ENCODE measurements at regions not wholly inside any gene's neighbourhood (a gene's known extent, or its start where the extent isn't known, plus 50 kb on each side); places are given as distances from the start of the nearest gene placed in this dataset.

- H3K36me3 ChIP-seq (ENCODE audit: control insufficient read depth, insufficient read depth, low read length), result no peaks in the 10 kb centered on the region; the same call in 1 of the 2 replicates
- no CpG with 5 or more reads among the region's 3 CpGs for WGBS (ENCODE audit: insufficient coverage, insufficient read length)
- no peaks in the 10 kb centered on the region; the same call in 1 of the 2 replicates for H3K4me1 ChIP-seq (ENCODE audit: control insufficient read depth, insufficient read depth, low read length)
Measured at GRCh38 chr2:2800697-2801096, 469.6 kb upstream of the MYT1L start.

GRCh38 chr2:2800001-2800400, 468.9 kb upstream of the MYT1L start:
- DNase-seq (ENCODE audit: low read depth, low spot score), result no peak
- Histone ChIP-seq H3K4me1 (ENCODE audit: control insufficient read depth, insufficient read depth, low read length) (no peaks in the 10 kb centered on the region; the same call in 1 of the 2 replicates), H3K27ac (ENCODE audit: low read length) (no peak overlapping the region), H3K36me3 (ENCODE audit: control insufficient read depth, insufficient read depth, low read length) (no peaks in the 10 kb centered on the region; the same call in 1 of the 2 replicates), H3K9me3 (ENCODE audit: control insufficient read depth, insufficient read depth, low read length) (no peaks in the 10 kb centered on the region; the same call in 1 of the 2 replicates), H3K27me3 (ENCODE audit: control insufficient read depth, insufficient read depth, low read length) (no peaks in the 10 kb centered on the region), H3K4me3 (ENCODE audit: low read length) (no peak overlapping the region)
- WGBS (ENCODE audit: insufficient coverage, insufficient read length), result no CpG with 5 or more reads among the region's 1 CpG

More at GRCh38 chr2:2800697-2801096, 469.6 kb upstream of the MYT1L start:
- no peak overlapping the region for H3K4me3 ChIP-seq (ENCODE audit: low read length)
- H3K27ac ChIP-seq (ENCODE audit: low read length), result no peak overlapping the region
- H3K9me3 ChIP-seq (ENCODE audit: control insufficient read depth, insufficient read depth, low read length), result no peaks in the 10 kb centered on the region; the same call in 1 of the 2 replicates
- DNase-seq (ENCODE audit: low read depth, low spot score), result no peak
- H3K27me3 ChIP-seq (ENCODE audit: control insufficient read depth, insufficient read depth, low read length), result no peaks in the 10 kb centered on the region

- Histone ChIP-seq H3K27ac (ENCODE audit: low read length) (no peak overlapping the region), H3K27me3 (ENCODE audit: control insufficient read depth, insufficient read depth, low read length) (no peaks in the 10 kb centered on the region), H3K36me3 (ENCODE audit: control insufficient read depth, insufficient read depth, low read length) (no peaks in the 10 kb centered on the region), H3K4me3 (ENCODE audit: low read length) (no peak overlapping the region), H3K4me1 (ENCODE audit: control insufficient read depth, insufficient read depth, low read length) (no peaks in the 10 kb centered on the region; the same call in 1 of the 2 replicates), H3K9me3 (ENCODE audit: control insufficient read depth, insufficient read depth, low read length) (no peaks in the 10 kb centered on the region; the same call in 1 of the 2 replicates)
- DNase-seq (ENCODE audit: low read depth, low spot score), result no peak
- no CpG with 5 or more reads among the region's 10 CpGs for WGBS (ENCODE audit: insufficient coverage, insufficient read length)
Measured at GRCh38 chr2:2799151-2799697, 468.1 kb upstream of the MYT1L start.

- H3K4me3 ChIP-seq (ENCODE audit: low read length), result no peak overlapping the region
- no peak for DNase-seq (ENCODE audit: low read depth, low spot score)
- no peaks in the 10 kb centered on the region for H3K27me3 ChIP-seq (ENCODE audit: control insufficient read depth, insufficient read depth, low read length)
- H3K27ac ChIP-seq (ENCODE audit: low read length), result no peak overlapping the region
- no peaks in the 10 kb centered on the region; the same call in 1 of the 2 replicates for H3K9me3 ChIP-seq (ENCODE audit: control insufficient read depth, insufficient read depth, low read length)
- H3K36me3 ChIP-seq (ENCODE audit: control insufficient read depth, insufficient read depth, low read length), result no peaks in the 10 kb centered on the region
- WGBS (ENCODE audit: insufficient coverage, insufficient read length), result no CpG with 5 or more reads among the region's 2 CpGs
- no peaks in the 10 kb centered on the region; the same call in 1 of the 2 replicates for H3K4me1 ChIP-seq (ENCODE audit: control insufficient read depth, insufficient read depth, low read length)
Measured at GRCh38 chr2:2798337-2798736, 467.3 kb upstream of the MYT1L start.

GRCh38 chr2:2797797-2798196, 466.7 kb upstream of the MYT1L start:
- no peaks in the 10 kb centered on the region for H3K36me3 ChIP-seq (ENCODE audit: control insufficient read depth, insufficient read depth, low read length)
- H3K9me3 ChIP-seq (ENCODE audit: control insufficient read depth, insufficient read depth, low read length), result no peaks in the 10 kb centered on the region
- WGBS (ENCODE audit: insufficient coverage, insufficient read length), result no CpG with 5 or more reads among the region's 5 CpGs
- DNase-seq (ENCODE audit: low read depth, low spot score), result no peak
- H3K4me1 ChIP-seq (ENCODE audit: control insufficient read depth, insufficient read depth, low read length), result no peaks in the 10 kb centered on the region; the same call in 1 of the 2 replicates
- no peak overlapping the region for H3K27ac ChIP-seq (ENCODE audit: low read length)
- no peak overlapping the region for H3K4me3 ChIP-seq (ENCODE audit: low read length)
- H3K27me3 ChIP-seq (ENCODE audit: control insufficient read depth, insufficient read depth, low read length), result no peaks in the 10 kb centered on the region

- Histone ChIP-seq H3K27ac (ENCODE audit: low read length) (no peak overlapping the region), H3K27me3 (ENCODE audit: control insufficient read depth, insufficient read depth, low read length) (no peaks in the 10 kb centered on the region), H3K9me3 (ENCODE audit: control insufficient read depth, insufficient read depth, low read length) (no peaks in the 10 kb centered on the region), H3K4me1 (ENCODE audit: control insufficient read depth, insufficient read depth, low read length) (no peaks in the 10 kb centered on the region; the same call in 1 of the 2 replicates), H3K36me3 (ENCODE audit: control insufficient read depth, insufficient read depth, low read length) (no peaks in the 10 kb centered on the region), H3K4me3 (ENCODE audit: low read length) (no peak overlapping the region)
- WGBS (ENCODE audit: insufficient coverage, insufficient read length), result no CpG with 5 or more reads among the region's 14 CpGs
- no peak for DNase-seq (ENCODE audit: low read depth, low spot score)
Measured at GRCh38 chr2:2796207-2796606, 465.1 kb upstream of the MYT1L start.

- no peak for DNase-seq (ENCODE audit: low read depth, low spot score)
- H3K4me3 ChIP-seq (ENCODE audit: low read length), result no peak overlapping the region
- no peaks in the 10 kb centered on the region for H3K9me3 ChIP-seq (ENCODE audit: control insufficient read depth, insufficient read depth, low read length)
- no peaks in the 10 kb centered on the region for H3K36me3 ChIP-seq (ENCODE audit: control insufficient read depth, insufficient read depth, low read length)
- H3K27ac ChIP-seq (ENCODE audit: low read length), result no peak overlapping the region
- no CpG with 5 or more reads among the region's 29 CpGs for WGBS (ENCODE audit: insufficient coverage, insufficient read length)
- H3K27me3 ChIP-seq (ENCODE audit: control insufficient read depth, insufficient read depth, low read length), result no peaks in the 10 kb centered on the region
- no peaks in the 10 kb centered on the region; the same call in 1 of the 2 replicates for H3K4me1 ChIP-seq (ENCODE audit: control insufficient read depth, insufficient read depth, low read length)
Measured at GRCh38 chr2:2795438-2796091, 464.5 kb upstream of the MYT1L start.

GRCh38 chr2:2793925-2794560, 463.0 kb upstream of the MYT1L start:
- DNase-seq (ENCODE audit: low read depth, low spot score), result no peak
- no CpG with 5 or more reads among the region's 11 CpGs for WGBS (ENCODE audit: insufficient coverage, insufficient read length)
- Histone ChIP-seq H3K27ac (ENCODE audit: low read length) (no peak overlapping the region), H3K4me1 (ENCODE audit: control insufficient read depth, insufficient read depth, low read length) (peaks cover 2% of the 10 kb centered on the region), H3K27me3 (ENCODE audit: control insufficient read depth, insufficient read depth, low read length) (no peaks in the 10 kb centered on the region), H3K36me3 (ENCODE audit: control insufficient read depth, insufficient read depth, low read length) (no peaks in the 10 kb centered on the region), H3K4me3 (ENCODE audit: low read length) (no peak overlapping the region), H3K9me3 (ENCODE audit: control insufficient read depth, insufficient read depth, low read length) (no peaks in the 10 kb centered on the region)

- no CpG with 5 or more reads among the region's 17 CpGs for WGBS (ENCODE audit: insufficient coverage, insufficient read length)
- H3K9me3 ChIP-seq (ENCODE audit: control insufficient read depth, insufficient read depth, low read length), result no peaks in the 10 kb centered on the region
Measured at GRCh38 chr2:2793514-2793913, 462.4 kb upstream of the MYT1L start.

GRCh38 chr2:2791606-2792005, 460.5 kb upstream of the MYT1L start:
- DNase-seq (ENCODE audit: low read depth, low spot score), result no peak

More at GRCh38 chr2:2793514-2793913, 462.4 kb upstream of the MYT1L start:
- Histone ChIP-seq H3K36me3 (ENCODE audit: control insufficient read depth, insufficient read depth, low read length) (no peaks in the 10 kb centered on the region), H3K4me3 (ENCODE audit: low read length) (no peak overlapping the region), H3K27ac (ENCODE audit: low read length) (no peak overlapping the region), H3K27me3 (ENCODE audit: control insufficient read depth, insufficient read depth, low read length) (no peaks in the 10 kb centered on the region), H3K4me1 (ENCODE audit: control insufficient read depth, insufficient read depth, low read length) (peaks cover 5% of the 10 kb centered on the region)
- no peak for DNase-seq (ENCODE audit: low read depth, low spot score)

More at GRCh38 chr2:2791606-2792005, 460.5 kb upstream of the MYT1L start:
- Histone ChIP-seq H3K27ac (ENCODE audit: low read length) (no peak overlapping the region), H3K4me1 (ENCODE audit: control insufficient read depth, insufficient read depth, low read length) (peaks cover 8% of the 10 kb centered on the region), H3K4me3 (ENCODE audit: low read length) (no peak overlapping the region), H3K27me3 (ENCODE audit: control insufficient read depth, insufficient read depth, low read length) (no peaks in the 10 kb centered on the region), H3K9me3 (ENCODE audit: control insufficient read depth, insufficient read depth, low read length) (no peaks in the 10 kb centered on the region), H3K36me3 (ENCODE audit: control insufficient read depth, insufficient read depth, low read length) (no peaks in the 10 kb centered on the region)
- WGBS (ENCODE audit: insufficient coverage, insufficient read length), result no CpG with 5 or more reads among the region's 15 CpGs

Data from iPS DF 6.9 (cell line).